HG03045 (cell line): ENCODE measurements at regions not wholly inside any gene's neighbourhood (a gene's known extent, or its start where the extent isn't known, plus 50 kb on each side); places are given as distances from the start of the nearest gene placed in this dataset.
"Not testable (repeated sequence)": the region's sequence is repeated elsewhere in the genome, so short reads cannot be mapped to it uniquely, and the experiment has no call there.

Experiments used
- ATAC-seq: cut with Tn5 transposase; IDR thresholded peaks from one replicate; pipeline ENCODE4 v1.9.1; 2021; ENCODE audit warnings: mild to moderate bottlenecking, moderate library complexity; ENCODE audit not compliant: unreplicated experiment

- no peak for ATAC-seq
Observed at GRCh38 chr18:52136532-52136931, 203.5 kb upstream of the DCC start.

- ATAC-seq: no peak
Observed at GRCh38 chr18:52140986-52141385, 199.0 kb upstream of the DCC start.

- ATAC-seq: no peak
Observed at GRCh38 chr18:52150050-52150449, 189.9 kb upstream of the DCC start.

GRCh38 chr18:52152036-52152435 is 188.0 kb upstream of the DCC start:
- ATAC-seq: no peak

- ATAC-seq: no peak
Observed at GRCh38 chr18:52156166-52156565, 183.8 kb upstream of the DCC start.

- ATAC-seq: no peak
Observed at GRCh38 chr18:52160636-52161035, 179.4 kb upstream of the DCC start.

- no peak for ATAC-seq
Observed at GRCh38 chr18:52163478-52163877, 176.5 kb upstream of the DCC start.

GRCh38 chr18:52168131-52168530 is 171.9 kb upstream of the DCC start:
- not testable (repeated sequence) for ATAC-seq

GRCh38 chr18:52174220-52174619 is 165.8 kb upstream of the DCC start:
- no peak for ATAC-seq

- ATAC-seq: no peak
Observed at GRCh38 chr18:52175406-52175805, 164.6 kb upstream of the DCC start.

- no peak for ATAC-seq
Observed at GRCh38 chr18:52183107-52183506, 156.9 kb upstream of the DCC start.

- no peak for ATAC-seq
Observed at GRCh38 chr18:52190195-52190594, 149.8 kb upstream of the DCC start.

- ATAC-seq: no peak
Observed at GRCh38 chr18:52190631-52191030, 149.4 kb upstream of the DCC start.

- ATAC-seq: no peak
Observed at GRCh38 chr18:52200406-52200805, 139.6 kb upstream of the DCC start.

- no peak for ATAC-seq
Observed at GRCh38 chr18:52200921-52201663, 138.9 kb upstream of the DCC start.

- no peak for ATAC-seq
Observed at GRCh38 chr18:52208646-52209045, 131.4 kb upstream of the DCC start.

- ATAC-seq: no peak
Observed at GRCh38 chr18:52216109-52216508, 123.9 kb upstream of the DCC start.

GRCh38 chr18:52216666-52217065 is 123.3 kb upstream of the DCC start:
- ATAC-seq: no peak

- ATAC-seq: no peak
Observed at GRCh38 chr18:52219102-52219501, 120.9 kb upstream of the DCC start.

- ATAC-seq: no peak
Observed at GRCh38 chr18:52220062-52220591, 119.9 kb upstream of the DCC start.

- no peak for ATAC-seq
Observed at GRCh38 chr18:52222211-52222610, 117.8 kb upstream of the DCC start.

GRCh38 chr18:52227536-52227935 is 112.5 kb upstream of the DCC start:
- no peak for ATAC-seq

GRCh38 chr18:52228166-52228565 is 111.8 kb upstream of the DCC start:
- ATAC-seq: no peak
